Karpas-422 (cell line): ENCODE measurements at regions not wholly inside any gene's neighbourhood (a gene's known extent, or its start where the extent isn't known, plus 50 kb on each side); places are given as distances from the start of the nearest gene placed in this dataset.

ENCODE experiments used
- DNase-seq: peaks from one replicate; pipeline ENCODE4 v3.0.0-alpha.2; 2015
- H2AFZ ChIP-seq: fragments of 200-600 bp; sonication (generic); 2 replicates; pipeline ENCODE4 v1.6.1; 2014; ENCODE audit warnings: antibody characterized with exemption, low read length, mixed read lengths
- H3K27ac ChIP-seq: fragments of 200-600 bp; sonication (generic); 2 replicates; pipeline ENCODE4 v1.5.1; 2014; ENCODE audit warnings: mild to moderate bottlenecking, low read length, moderate library complexity
- H3K27me3 ChIP-seq: fragments of 200-600 bp; sonication (generic); 2 replicates; pipeline ENCODE4 v1.6.1; 2014; ENCODE audit warnings: low read length, mixed read lengths
- H3K36me3 ChIP-seq: fragments of 200-600 bp; sonication (generic); 2 replicates; pipeline ENCODE4 v1.6.1; 2014; ENCODE audit warnings: low read length, mixed read lengths; ENCODE audit not compliant: insufficient read depth
- H3K4me1 ChIP-seq: fragments of 200-600 bp; sonication (generic); 2 replicates; pipeline ENCODE4 v1.6.1; 2014; ENCODE audit warnings: mild to moderate bottlenecking, low read length, mixed read lengths
- H3K4me2 ChIP-seq: fragments of 200-600 bp; sonication (generic); 2 replicates; pipeline ENCODE4 v1.6.1; 2014; ENCODE audit warnings: low read length, low read depth, mild to moderate bottlenecking; ENCODE audit not compliant: poor library complexity, severe bottlenecking
- H3K4me3 ChIP-seq: fragments of 200-600 bp; sonication (generic); 2 replicates; pipeline ENCODE4 v1.5.1; 2014; ENCODE audit warnings: mild to moderate bottlenecking, antibody characterized with exemption, low read length, mixed read lengths
- H3K79me2 ChIP-seq: fragments of 200-600 bp; sonication (generic); 2 replicates; pipeline ENCODE4 v1.6.1; 2014; ENCODE audit warnings: mild to moderate bottlenecking, low read length, mixed read lengths
- H3K9ac ChIP-seq: fragments of 200-600 bp; sonication (generic); 2 replicates; pipeline ENCODE4 v1.6.0; 2014; ENCODE audit warnings: low read length
- H3K9me2 ChIP-seq: fragments of 200-600 bp; sonication (generic), shearing (Covaris generic); replicated peaks from 2 replicates; pipeline ENCODE4 v1.6.0; 2014; ENCODE audit warnings: mild to moderate bottlenecking, low read length, moderate library complexity; ENCODE audit not compliant: insufficient read depth
- H3K9me3 ChIP-seq: fragments of 300-700, 200-600 bp; sonication (generic); 2 replicates; pipeline ENCODE4 v1.6.1; 2014; ENCODE audit warnings: low read length, mixed read lengths
- H4K20me1 ChIP-seq: fragments of 200-600 bp; sonication (generic); 2 replicates; pipeline ENCODE4 v1.6.1; 2014; ENCODE audit warnings: mild to moderate bottlenecking, antibody characterized with exemption, low read length, low read depth; ENCODE audit not compliant: insufficient read depth

DNA sequence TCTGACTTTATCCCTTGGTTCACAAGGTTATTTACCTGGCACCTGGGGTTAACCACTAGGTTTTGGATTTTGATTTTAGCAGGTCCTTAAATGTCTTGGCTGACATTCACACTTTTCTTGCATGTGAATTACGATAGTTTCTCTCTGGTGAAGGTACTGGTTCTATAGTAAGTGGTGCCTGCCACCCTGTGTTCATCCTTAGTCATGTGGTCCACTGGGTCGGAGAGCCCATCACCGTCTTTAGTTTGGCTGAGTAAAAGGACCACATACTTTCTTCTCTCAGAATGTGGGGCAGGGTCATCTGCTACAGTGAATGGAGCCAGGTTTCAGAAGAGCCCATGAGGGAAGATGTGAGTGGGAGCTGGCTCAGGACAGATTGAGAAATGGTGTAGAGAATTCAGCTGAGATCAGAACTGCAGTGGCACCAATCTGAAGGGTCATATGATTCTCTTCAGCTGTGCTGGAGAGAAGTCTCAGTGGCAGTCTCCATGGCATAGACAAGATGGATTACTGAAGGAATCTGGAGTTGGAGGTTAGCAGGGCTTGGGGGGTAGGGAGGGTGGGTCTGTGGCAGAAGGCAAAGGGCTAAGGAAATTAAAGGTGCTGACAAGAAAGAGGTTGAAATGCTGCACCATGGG, 310.4 kb downstream of the GPAT3 start:
- Histone ChIP-seq H3K4me1 (no peaks in the 10 kb centered on the region), H3K27me3 (no peaks in the 10 kb centered on the region), H3K9me3 (no peaks in the 10 kb centered on the region), H4K20me1 (no peaks in the 10 kb centered on the region), H3K4me3 (no peak overlapping the region), H2AFZ (no peak overlapping the region), H3K27ac (no peak overlapping the region), H3K36me3 (no peaks in the 10 kb centered on the region), H3K9ac (no peak overlapping the region), H3K4me2 (no peak overlapping the region), H3K9me2 (no peaks in the 10 kb centered on the region), H3K79me2 (no peaks in the 10 kb centered on the region)
- no peak for DNase-seq

DNA sequence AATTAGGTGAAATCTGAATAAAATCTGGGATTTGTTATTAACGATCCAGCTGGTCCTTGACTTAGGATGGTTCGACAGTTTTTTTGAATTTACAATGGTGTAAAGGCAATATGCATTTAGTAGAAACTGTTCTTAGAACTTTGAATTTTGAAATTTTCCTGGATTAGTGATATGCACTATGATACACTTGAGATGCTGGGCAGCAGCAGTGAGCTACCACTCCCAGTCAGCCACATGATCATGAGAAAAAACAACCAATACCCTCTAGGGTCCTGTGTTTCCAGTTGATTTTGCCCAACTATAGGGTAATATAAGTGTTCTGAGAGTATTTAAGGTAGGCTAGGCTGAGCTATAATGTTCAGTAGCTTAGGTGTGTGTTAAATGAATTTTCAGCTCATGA, 303.7 kb downstream of the GPAT3 start:
- H4K20me1 ChIP-seq = no peaks in the 10 kb centered on the region
- H3K36me3 ChIP-seq = no peaks in the 10 kb centered on the region
- no peak overlapping the region for H3K4me3 ChIP-seq
- H3K27ac ChIP-seq = no peak overlapping the region
- no peak overlapping the region for H3K4me2 ChIP-seq
- H3K9ac ChIP-seq = no peak overlapping the region
- H3K27me3 ChIP-seq = no peaks in the 10 kb centered on the region
- H3K9me2 ChIP-seq = no peaks in the 10 kb centered on the region
- H2AFZ ChIP-seq = no peak overlapping the region
- H3K9me3 ChIP-seq = no peaks in the 10 kb centered on the region
- H3K4me1 ChIP-seq = no peaks in the 10 kb centered on the region
- H3K79me2 ChIP-seq = no peaks in the 10 kb centered on the region
- no peak for DNase-seq

DNA sequence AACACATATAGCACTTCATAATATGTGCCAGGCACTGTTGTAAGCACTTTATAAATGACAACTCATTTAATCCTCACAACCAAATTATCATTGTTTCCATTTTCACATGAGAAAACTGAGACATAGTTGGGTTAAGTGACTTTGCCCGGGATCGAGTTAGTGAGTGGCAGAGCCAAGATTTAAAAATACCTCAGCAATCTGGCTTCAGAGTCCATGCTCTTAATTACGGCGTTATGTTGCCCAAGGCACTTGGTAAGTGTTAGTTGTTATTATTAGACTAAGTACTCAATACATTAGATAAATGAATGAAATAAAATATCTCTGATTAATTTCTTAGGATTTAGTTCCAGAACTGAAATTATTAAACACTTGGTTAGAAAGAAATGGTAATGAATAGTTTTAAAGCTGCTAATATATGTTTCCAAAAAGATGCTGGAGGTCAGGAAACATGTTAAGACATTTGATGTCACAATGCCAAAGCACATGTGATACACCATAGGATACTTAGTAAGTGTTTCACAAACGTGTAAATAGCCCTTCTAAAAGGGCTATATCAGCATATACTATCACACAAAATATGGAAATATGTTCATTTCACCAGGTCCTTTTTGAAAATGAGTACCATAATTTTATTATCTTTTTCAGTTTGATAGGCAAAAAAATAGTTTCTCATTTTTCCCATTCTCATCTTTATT, 301.9 kb downstream of the GPAT3 start:
- H3K27ac ChIP-seq = no peak overlapping the region
- no peak overlapping the region for H3K9ac ChIP-seq
- no peaks in the 10 kb centered on the region for H3K4me1 ChIP-seq
- no peaks in the 10 kb centered on the region for H3K36me3 ChIP-seq
- H3K9me2 ChIP-seq = no peaks in the 10 kb centered on the region
- no peak overlapping the region for H3K4me2 ChIP-seq
- H3K79me2 ChIP-seq = no peaks in the 10 kb centered on the region
- H3K9me3 ChIP-seq = no peaks in the 10 kb centered on the region
- H3K27me3 ChIP-seq = no peaks in the 10 kb centered on the region
- H2AFZ ChIP-seq = no peak overlapping the region
- H3K4me3 ChIP-seq = no peak overlapping the region
- H4K20me1 ChIP-seq = no peaks in the 10 kb centered on the region
- DNase-seq = no peak

DNA sequence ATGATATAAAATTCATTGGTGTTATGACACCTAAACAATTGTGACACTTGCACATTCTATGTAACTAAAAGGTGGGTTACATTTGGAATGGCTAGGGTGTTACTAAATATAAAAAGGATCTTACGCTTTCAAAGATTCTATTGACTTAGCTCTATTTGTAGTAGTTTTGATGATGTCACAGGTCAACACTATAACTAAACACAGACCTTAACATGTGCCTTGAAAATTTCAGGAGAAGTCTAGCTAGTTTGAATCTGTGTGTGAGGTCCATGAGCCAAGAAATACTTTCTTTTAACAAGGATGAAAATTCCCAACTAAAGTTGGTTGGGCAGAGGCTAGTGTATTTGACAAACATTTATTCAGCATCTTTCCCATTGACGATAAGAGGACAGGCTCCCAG, 298.0 kb downstream of the GPAT3 start:
- Histone ChIP-seq H4K20me1 (no peaks in the 10 kb centered on the region), H3K9ac (no peak overlapping the region), H3K4me3 (no peak overlapping the region), H3K36me3 (no peaks in the 10 kb centered on the region), H3K79me2 (no peaks in the 10 kb centered on the region), H3K4me1 (no peaks in the 10 kb centered on the region), H3K4me2 (no peak overlapping the region), H3K9me2 (no peaks in the 10 kb centered on the region), H3K9me3 (no peaks in the 10 kb centered on the region), H3K27ac (no peak overlapping the region), H2AFZ (no peak overlapping the region), H3K27me3 (no peaks in the 10 kb centered on the region)
- DNase-seq = no peak

DNA sequence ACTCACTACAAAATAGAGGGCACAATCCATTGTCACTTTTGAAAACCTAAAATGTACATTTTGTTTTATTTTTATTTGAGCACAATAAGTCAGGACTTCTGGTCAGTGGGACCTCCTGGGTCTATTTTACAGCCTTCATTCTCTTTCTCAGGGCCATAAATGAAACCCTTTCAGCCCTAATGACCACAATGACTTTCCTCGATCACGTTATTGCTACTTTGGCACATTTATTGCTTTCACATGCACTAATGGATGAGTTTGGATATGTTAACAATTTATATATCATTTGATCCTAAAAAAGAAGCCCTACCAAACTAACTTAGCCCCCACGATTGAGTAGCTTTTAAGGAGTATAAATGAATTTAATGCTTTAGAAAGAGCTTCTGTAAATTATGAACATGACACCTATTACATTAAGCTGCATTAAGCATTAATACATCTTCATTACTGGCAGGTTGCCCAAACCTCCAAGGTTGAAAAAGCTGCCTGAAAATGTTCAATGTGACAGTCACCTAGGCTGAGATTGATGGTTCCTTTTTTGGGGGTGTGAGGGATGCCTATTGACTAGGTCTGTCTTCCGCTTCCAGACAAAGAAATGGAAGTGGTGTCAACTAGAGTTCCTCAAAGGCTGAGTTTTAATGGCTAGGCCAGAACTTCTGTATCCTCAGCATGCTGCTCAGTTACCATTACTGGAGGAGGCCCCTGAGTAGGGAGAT, 296.4 kb downstream of the GPAT3 start:
- Histone ChIP-seq H3K9me2 (no peaks in the 10 kb centered on the region), H3K79me2 (no peaks in the 10 kb centered on the region), H3K9me3 (no peaks in the 10 kb centered on the region), H4K20me1 (no peaks in the 10 kb centered on the region), H2AFZ (no peak overlapping the region), H3K27ac (no peak overlapping the region), H3K4me1 (no peaks in the 10 kb centered on the region), H3K27me3 (no peaks in the 10 kb centered on the region), H3K36me3 (no peaks in the 10 kb centered on the region), H3K4me3 (no peak overlapping the region), H3K4me2 (no peak overlapping the region), H3K9ac (no peak overlapping the region)
- DNase-seq = no peak

DNA sequence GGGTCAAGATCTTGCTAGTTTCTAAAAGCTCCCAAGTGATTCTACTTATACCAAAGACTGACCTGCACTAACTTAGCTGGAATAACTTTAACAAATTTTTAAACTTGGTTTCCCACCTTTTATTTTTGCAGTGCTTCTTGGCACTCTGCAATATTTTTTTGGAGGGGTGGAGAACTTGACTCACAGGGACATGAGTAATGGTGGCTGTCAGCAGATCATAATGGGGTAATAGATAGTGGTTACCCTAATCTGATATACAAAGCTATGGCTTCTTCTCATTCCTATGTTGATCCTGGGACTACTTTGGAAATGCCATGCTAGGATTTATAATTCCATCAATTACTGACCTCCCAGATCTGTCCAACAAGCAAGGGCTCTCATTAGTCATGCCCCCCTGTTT, 295.7 kb downstream of the GPAT3 start:
- Histone ChIP-seq H3K27me3 (no peaks in the 10 kb centered on the region), H4K20me1 (no peaks in the 10 kb centered on the region)
- no peak for DNase-seq

DNA sequence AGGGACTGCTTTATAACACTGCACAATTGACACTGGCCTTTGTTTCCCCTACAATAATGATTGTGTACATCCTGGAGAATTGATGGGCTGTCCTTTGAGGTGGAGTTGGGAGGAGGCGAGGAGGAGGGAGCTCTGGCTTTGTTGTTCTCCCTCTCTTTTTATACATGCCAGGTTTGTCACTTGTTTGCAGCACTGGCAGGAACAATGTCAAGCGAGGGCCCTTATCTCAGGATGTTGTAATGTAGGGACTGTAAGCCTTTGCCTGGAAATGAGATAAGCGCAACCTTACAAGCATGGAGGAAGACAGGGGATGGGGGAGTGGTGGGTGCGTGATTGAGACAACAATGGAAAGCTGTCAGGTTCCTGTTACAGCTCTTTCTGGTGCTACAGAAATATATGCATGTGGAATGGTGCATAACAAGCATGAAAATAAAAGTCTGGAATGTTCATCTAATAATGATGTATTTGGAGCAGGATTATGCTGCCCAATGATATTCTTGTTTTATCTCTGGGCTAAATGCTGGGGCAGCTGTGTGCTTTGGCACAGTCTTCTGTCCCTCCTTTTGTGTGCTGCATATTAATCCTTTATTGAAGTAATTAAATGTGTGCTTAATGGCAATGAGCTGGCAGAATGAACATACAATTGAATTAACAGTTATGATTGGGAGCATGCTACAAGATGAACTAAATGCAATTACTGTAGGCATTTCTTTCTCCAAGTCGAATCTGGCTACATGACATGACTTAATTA, 294.4 kb downstream of the GPAT3 start:
- Histone ChIP-seq H3K9ac (no peak overlapping the region), H3K4me3 (no peak overlapping the region), H3K4me2 (no peak overlapping the region), H4K20me1 (no peaks in the 10 kb centered on the region), H3K27ac (no peak overlapping the region), H3K4me1 (no peaks in the 10 kb centered on the region), H3K27me3 (no peaks in the 10 kb centered on the region), H3K9me2 (no peaks in the 10 kb centered on the region), H3K9me3 (no peaks in the 10 kb centered on the region), H3K36me3 (no peaks in the 10 kb centered on the region), H3K79me2 (no peaks in the 10 kb centered on the region), H2AFZ (no peak overlapping the region)
- no peak for DNase-seq

More for the DNA sequence above, 295.7 kb downstream of the GPAT3 start:
- Histone ChIP-seq H3K36me3 (no peaks in the 10 kb centered on the region), H3K9me3 (no peaks in the 10 kb centered on the region), H3K9ac (no peak overlapping the region), H3K79me2 (no peaks in the 10 kb centered on the region), H2AFZ (no peak overlapping the region), H3K4me1 (no peaks in the 10 kb centered on the region), H3K9me2 (no peaks in the 10 kb centered on the region), H3K4me2 (no peak overlapping the region), H3K4me3 (no peak overlapping the region), H3K27ac (no peak overlapping the region)

DNA sequence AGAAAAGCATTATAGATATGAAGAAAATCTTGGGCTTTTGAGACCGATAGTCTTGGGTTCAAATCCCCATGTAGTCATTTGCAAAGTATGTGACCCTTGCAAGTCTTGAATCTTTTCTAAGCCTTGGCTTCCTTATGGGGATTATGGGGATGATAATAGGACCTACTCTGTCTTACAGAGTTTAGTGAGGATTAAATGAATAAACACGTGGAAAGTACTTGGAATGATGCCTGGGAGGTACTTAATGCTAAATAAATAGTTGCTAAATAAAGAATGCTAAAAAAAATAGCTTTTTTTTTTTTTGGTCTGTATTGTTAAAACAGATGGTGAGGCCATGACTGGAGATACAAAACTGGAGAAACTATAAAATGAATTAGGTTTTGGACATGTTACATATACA, 292.7 kb downstream of the GPAT3 start:
- Histone ChIP-seq H3K9me2 (no peaks in the 10 kb centered on the region), H3K27me3 (no peaks in the 10 kb centered on the region), H3K4me3 (no peak overlapping the region), H3K9ac (no peak overlapping the region), H3K36me3 (no peaks in the 10 kb centered on the region), H3K4me1 (no peaks in the 10 kb centered on the region), H3K4me2 (no peak overlapping the region), H2AFZ (no peak overlapping the region), H3K9me3 (no peaks in the 10 kb centered on the region), H4K20me1 (no peaks in the 10 kb centered on the region), H3K79me2 (no peaks in the 10 kb centered on the region), H3K27ac (no peak overlapping the region)
- no peak for DNase-seq
